GM12892 (cell line): ENCODE measurements at regions not wholly inside any gene's neighbourhood (a gene's known extent, or its start where the extent isn't known, plus 50 kb on each side); places are given as distances from the start of the nearest gene placed in this dataset.

Experiments
- DNase-seq: peaks from one replicate; pipeline ENCODE4 v3.0.0; 2011; ENCODE audit not compliant: insufficient read length
- FAIRE-seq: peaks from 2 replicates; lab custom pipeline; 2011; peaks lifted over from hg19 to GRCh38; lab: Jason Lieb, UNC
- POLR2A ChIP-seq: IDR thresholded peaks from 2 replicates; pipeline ENCODE4 v1.6.1; 2011; ENCODE audit warnings: low read depth, low read length, control low read depth
- POLR2AphosphoS5 ChIP-seq: IDR thresholded peaks from 2 replicates; pipeline ENCODE4 v1.6.1; 2011; ENCODE audit warnings: low read depth, low read length, control low read depth
- TAF1 ChIP-seq: IDR thresholded peaks from 2 replicates; pipeline ENCODE4 v1.6.1; 2011; ENCODE audit warnings: low read depth, mild to moderate bottlenecking, control low read depth, low read length, borderline replicate concordance

- DNase-seq (no peak), FAIRE-seq (no peak)
- TF ChIP-seq POLR2AphosphoS5 (no peak), POLR2A (no peak), TAF1 (no peak)
Observed at GRCh38 chr2:217616936-217617335, 385.9 kb downstream of the TNS1 start.

GRCh38 chr2:217615171-217615570, 387.6 kb downstream of the TNS1 start:
- no peak for DNase-seq
- no peak for FAIRE-seq
- TF ChIP-seq POLR2AphosphoS5 (no peak), TAF1 (no peak), POLR2A (no peak)

DNA sequence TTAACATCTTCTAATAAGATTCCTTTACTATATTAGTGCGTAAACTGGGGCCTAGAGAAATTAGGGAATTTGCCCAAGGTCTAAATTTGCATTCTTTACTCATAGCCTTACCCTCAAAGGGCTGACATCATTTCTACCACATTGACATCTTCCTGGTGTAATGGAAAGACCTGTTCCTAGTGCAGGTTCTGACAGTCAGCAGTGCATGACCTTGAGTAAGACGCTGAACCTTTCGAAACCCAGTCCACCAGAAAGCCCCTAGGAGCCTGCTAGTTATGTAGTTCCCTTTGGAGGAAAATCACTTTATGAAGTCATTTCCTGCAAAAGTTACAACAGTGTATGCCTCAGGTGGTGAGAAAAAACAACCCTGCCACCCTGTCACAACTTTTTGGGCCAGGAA, 388.3 kb downstream of the TNS1 start:
- no peak for DNase-seq
- TF ChIP-seq POLR2AphosphoS5 (no peak), TAF1 (no peak), POLR2A (no peak)
- FAIRE-seq, result peak; percentile 72

- FAIRE-seq (no peak), DNase-seq (no peak)
- TF ChIP-seq POLR2AphosphoS5 (no peak), POLR2A (no peak)
Observed at GRCh38 chr2:217614096-217614495, 388.7 kb downstream of the TNS1 start.

- FAIRE-seq, result no peak
Observed at GRCh38 chr2:217612920-217613319, 389.9 kb downstream of the TNS1 start.

DNA sequence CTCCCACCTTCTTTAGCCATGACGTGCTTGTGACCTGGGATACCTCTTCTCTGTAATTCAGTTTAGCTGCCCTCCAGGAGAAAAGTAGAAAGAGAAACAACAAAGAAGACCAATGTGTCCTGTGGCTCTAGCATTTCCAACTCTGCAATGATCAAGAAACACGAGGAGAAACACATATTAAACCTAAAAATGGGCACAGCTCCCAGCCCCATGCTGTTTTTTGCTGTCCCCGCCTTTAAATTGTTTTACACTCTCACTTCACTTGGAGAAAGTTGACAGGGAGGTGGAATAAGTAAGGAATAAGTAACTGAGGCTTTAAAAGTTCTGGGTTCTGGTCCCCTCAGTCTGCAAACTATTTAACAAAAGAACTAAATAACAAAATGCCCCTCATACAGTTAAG, 390.6 kb downstream of the TNS1 start:
- DNase-seq (no peak), FAIRE-seq (no peak)
- TF ChIP-seq TAF1 (no peak), POLR2AphosphoS5 (no peak), POLR2A (no peak)

More at GRCh38 chr2:217612920-217613319, 389.9 kb downstream of the TNS1 start:
- no peak for DNase-seq
- no peak for TF ChIP-seq TAF1
- no peak for TF ChIP-seq POLR2AphosphoS5
- no peak for TF ChIP-seq POLR2A

GRCh38 chr2:217611626-217612127, 391.1 kb downstream of the TNS1 start:
- FAIRE-seq (no peak), DNase-seq (no peak)
- TF ChIP-seq POLR2A (no peak), POLR2AphosphoS5 (no peak), TAF1 (no peak)

GRCh38 chr2:217611056-217611455, 391.7 kb downstream of the TNS1 start:
- no peak for TF ChIP-seq POLR2A
- TF ChIP-seq TAF1, result no peak
- TF ChIP-seq POLR2AphosphoS5, result no peak
- no peak for DNase-seq
- peak; percentile 30 for FAIRE-seq

GRCh38 chr2:217610401-217610814, 392.4 kb downstream of the TNS1 start:
- FAIRE-seq (no peak), DNase-seq (no peak)
- TF ChIP-seq POLR2A, result no peak
- no peak for TF ChIP-seq TAF1
- no peak for TF ChIP-seq POLR2AphosphoS5

DNA sequence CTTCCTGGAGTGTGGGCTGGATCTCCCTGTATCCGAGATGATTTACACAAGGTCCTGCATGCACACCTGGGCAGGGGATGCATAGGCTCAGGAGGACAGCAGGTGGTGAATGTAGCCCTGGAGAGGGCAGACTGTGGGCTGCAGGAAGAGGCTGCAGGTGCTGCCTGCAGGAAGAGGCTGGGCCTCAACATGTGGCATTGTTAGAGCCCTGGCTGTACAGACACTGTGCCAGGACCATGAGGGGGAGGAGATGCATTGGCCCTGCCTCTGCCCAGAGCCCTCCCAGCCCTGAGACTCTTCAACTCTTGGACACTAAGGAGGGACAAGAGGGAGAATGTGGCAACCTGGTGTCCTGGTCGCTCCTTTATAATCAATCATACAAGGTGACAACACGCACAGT, 392.8 kb downstream of the TNS1 start:
- FAIRE-seq (no peak), DNase-seq (no peak)
- TF ChIP-seq TAF1, result no peak
- TF ChIP-seq POLR2AphosphoS5, result no peak

- TF ChIP-seq POLR2AphosphoS5, result no peak
- TF ChIP-seq TAF1, result no peak
- TF ChIP-seq POLR2A, result no peak
- FAIRE-seq (no peak), DNase-seq (no peak)
Observed at GRCh38 chr2:217606296-217606695, 396.5 kb downstream of the TNS1 start.

DNA sequence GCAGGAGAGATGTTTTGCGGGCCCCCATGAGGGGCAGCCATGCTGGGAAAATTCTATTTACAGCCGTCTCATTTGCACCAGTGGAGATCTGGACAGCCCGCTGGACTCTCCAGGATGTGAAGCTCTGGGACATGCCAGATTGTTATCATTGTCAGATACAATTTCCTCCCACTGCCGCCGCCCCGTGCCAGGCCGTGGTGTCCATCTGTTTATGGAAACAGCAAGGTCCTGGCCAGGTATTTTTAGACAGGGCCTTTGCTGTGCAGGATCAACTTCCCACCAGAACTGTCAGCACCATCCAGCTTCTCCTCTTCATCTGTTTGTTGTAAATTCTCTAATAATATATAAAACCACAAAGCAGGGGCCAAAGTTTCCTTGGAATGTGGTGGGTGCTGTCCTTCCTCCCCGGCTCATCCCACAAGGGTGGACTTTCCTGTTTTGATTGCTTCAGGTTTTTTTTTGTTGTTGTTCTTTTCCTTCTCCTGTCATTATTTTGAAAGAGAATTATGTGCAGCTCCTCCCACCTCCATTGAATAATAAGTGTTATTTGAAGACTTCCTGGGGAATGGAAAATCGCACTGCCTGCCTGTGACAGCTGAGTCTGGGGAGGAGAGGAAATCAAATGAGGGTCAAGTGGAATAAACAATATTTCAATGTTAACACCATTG, 398.1 kb downstream of the TNS1 start:
- FAIRE-seq, result no peak
- DNase-seq, result no peak

DNA sequence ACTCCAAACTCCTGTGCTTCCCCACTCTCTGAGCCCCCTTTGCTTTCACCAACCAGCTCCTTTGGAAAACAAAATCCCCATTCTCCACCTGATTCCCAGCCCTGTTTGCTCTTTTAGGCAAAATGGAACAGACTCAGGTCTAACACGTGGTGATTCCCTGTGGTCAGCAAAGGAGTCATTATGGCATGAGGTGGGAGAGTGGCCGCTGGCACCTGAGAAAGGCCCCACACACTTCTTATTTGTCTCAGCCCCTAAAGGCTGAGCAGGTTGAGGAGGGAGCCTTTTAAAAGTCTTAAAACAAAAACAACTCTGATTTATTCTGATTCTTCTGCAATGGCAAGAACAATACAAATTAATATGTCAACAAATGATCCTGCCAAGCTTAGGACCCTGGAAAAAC, 401.2 kb downstream of the TNS1 start:
- TF ChIP-seq TAF1 (no peak), POLR2AphosphoS5 (no peak), POLR2A (no peak)
- no peak for FAIRE-seq
- no peak for DNase-seq

More for the DNA sequence above, 398.1 kb downstream of the TNS1 start:
- TF ChIP-seq TAF1 (no peak), POLR2AphosphoS5 (no peak), POLR2A (no peak)

DNA sequence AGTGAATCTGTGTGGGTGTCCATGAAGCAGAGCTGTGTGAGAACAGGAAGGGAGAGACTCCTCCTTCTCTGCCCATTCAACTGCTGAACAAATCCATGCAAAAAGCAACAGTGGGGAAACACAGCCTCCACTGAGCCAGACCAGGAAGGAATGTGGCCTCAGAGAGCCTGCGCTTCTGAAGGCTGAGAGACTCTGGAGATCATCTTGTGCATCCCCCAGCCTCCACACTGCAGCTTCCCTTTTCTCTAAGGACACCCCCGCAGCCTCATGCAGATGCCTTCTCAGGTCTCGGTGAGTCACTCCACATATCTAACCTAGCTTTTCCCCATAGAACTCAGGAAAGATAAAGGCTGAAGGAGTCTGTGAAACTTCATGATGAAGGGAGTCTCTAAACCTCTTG, 402.9 kb downstream of the TNS1 start:
- FAIRE-seq (no peak), DNase-seq (no peak)

More for the DNA sequence above, 402.9 kb downstream of the TNS1 start:
- no peak for TF ChIP-seq TAF1
- no peak for TF ChIP-seq POLR2A
- TF ChIP-seq POLR2AphosphoS5, result no peak
